ENCODE measurements at regions not wholly inside any gene's neighbourhood (a gene's known extent, or its start where the extent isn't known, plus 50 kb on each side); places are given as distances from the start of the nearest gene placed in this dataset.

DNA sequence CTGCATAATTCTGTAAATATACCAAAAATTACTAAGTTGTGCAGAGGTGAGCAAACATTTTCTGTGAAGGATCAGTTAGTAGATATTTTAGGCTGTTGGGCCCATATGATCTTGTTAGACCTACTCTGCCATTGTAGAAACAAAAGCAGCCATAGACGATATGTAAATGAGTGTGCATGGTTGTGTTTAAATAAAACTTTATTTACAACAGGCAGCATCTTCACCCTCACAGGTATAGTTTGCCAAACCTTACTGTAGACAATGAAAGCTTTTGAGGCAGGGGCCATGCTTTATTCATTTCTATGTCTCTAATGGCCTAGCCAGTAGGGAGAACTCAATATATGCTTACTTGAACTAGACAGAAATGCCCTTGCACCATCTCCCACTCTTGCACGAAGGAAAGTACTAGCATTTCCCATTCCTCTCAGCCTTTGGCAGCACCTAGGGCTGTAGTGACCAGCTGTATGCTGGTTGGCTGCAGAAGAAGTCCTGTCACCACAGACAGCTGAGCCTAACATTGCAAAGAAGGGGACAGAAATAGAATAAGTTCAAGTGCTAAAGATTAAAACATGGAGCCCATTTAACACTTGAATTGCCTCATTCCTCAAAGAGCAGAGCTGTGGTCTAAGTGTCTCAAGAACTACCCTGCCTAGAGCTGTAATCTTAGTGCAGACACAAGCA is 305.1 kb upstream of the MGAT5 start:
- intact Hi-C loops (cut with DNase I), result no loop called here
- H3K27ac ChIP-seq, result no peak overlapping the region
- ATAC-seq (no peak), DNase-seq (no peak)
- TF ChIP-seq POLR2A (IDR thresholded peaks at IDR 0.05) (no peak), CTCF (IDR thresholded peaks at IDR 0.05) (no peak)
- WGBS, 2 donors, result 11 to 52% methylated on average over 2 of the region's 2 CpGs
- H3K36me3 ChIP-seq (replicated peaks in 1 of 2; ENCODE audit: insufficient read depth in 1 of 2, low read depth in 2 of 2), result no peaks in the 10 kb centered on the region
- no peaks in the 10 kb centered on the region for H3K9me3 ChIP-seq
- H3K4me3 ChIP-seq, result no peak overlapping the region
- H3K4me1 ChIP-seq, result no peaks in the 10 kb centered on the region
- H3K27me3 ChIP-seq, result peaks cover 0 to under 1% of the 10 kb centered on the region in 2 donors

GRCh38 chr2:133949595-133949994 is 304.3 kb upstream of the MGAT5 start:
- Histone ChIP-seq H3K4me3 (no peak overlapping the region), H3K27me3 (peaks cover 0 to 3% of the 10 kb centered on the region in 2 donors), H3K9me3 (no peaks in the 10 kb centered on the region), H3K36me3 (replicated peaks in 1 of 2; ENCODE audit: insufficient read depth in 1 of 2, low read depth in 2 of 2) (no peaks in the 10 kb centered on the region), H3K4me1 (no peaks in the 10 kb centered on the region), H3K27ac (no peak overlapping the region)
- intact Hi-C loops (cut with DNase I), result no loop called here
- no peak for TF ChIP-seq POLR2A (IDR thresholded peaks at IDR 0.05)
- no peak for TF ChIP-seq CTCF (IDR thresholded peaks at IDR 0.05)
- WGBS, 2 donors, result 60 to 63% methylated on average over 3 of the region's 3 CpGs
- DNase-seq (no peak), ATAC-seq (no peak)

DNA sequence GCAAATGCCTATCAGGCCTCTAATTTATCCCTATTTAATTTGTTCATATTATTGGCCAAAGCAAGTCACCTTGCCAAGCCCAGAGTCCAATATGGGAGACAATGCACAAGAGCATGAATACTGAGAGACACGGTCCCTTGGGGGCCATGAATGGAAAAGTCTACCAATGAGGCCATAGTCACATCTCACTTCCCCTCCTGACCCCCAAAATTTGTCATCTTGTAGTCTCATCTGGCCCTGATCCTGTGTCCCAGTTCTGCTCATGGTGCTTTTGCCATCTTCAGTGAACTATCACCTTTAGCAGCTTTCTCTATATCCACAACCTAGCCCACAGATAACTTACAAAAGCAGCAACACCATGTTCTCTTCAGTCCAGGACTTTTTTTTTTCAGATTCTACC is 302.7 kb upstream of the MGAT5 start:
- Histone ChIP-seq H3K36me3 (replicated peaks in 1 of 2; ENCODE audit: insufficient read depth in 1 of 2, low read depth in 2 of 2) (no peaks in the 10 kb centered on the region), H3K4me1 (no peaks in the 10 kb centered on the region), H3K27ac (no peak overlapping the region), H3K27me3 (peaks cover 0 to 3% of the 10 kb centered on the region in 2 donors), H3K4me3 (no peak overlapping the region), H3K9me3 (no peaks in the 10 kb centered on the region)
- DNase-seq (no peak), ATAC-seq (no peak)
- 92 to 93% methylated on average over 1 of the region's 1 CpG for WGBS, 2 donors
- TF ChIP-seq CTCF (IDR thresholded peaks at IDR 0.05), result no peak
- no peak for TF ChIP-seq POLR2A (IDR thresholded peaks at IDR 0.05)
- intact Hi-C loops (cut with DNase I), result no loop called here

DNA sequence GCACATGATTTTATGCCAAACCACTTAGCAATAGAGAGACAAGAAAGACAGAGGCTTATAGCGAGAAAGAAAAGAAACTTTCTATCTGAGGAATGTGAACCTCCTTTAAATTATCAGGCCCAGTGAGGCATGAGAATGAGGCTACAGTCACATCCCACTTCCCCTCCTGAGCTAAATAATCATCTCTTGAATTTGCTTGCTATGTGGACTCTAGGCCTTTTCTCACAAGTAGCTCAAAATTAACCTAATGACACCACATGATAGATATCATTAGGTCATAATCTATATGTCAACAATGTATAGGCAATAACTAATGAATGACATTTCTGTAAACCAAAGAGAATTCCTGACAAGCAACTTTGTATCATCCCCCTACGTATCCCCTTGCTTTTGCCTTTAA is 301.5 kb upstream of the MGAT5 start:
- H3K4me1 ChIP-seq, result no peaks in the 10 kb centered on the region
- no peak overlapping the region for H3K4me3 ChIP-seq
- ATAC-seq (no peak), DNase-seq (no peak)
- H3K36me3 ChIP-seq (replicated peaks in 1 of 2; ENCODE audit: insufficient read depth in 1 of 2, low read depth in 2 of 2), result no peaks in the 10 kb centered on the region
- intact Hi-C loops (cut with DNase I), result no loop called here
- no peak for TF ChIP-seq POLR2A (IDR thresholded peaks at IDR 0.05)
- no peaks in the 10 kb centered on the region for H3K9me3 ChIP-seq
- no peak overlapping the region for H3K27ac ChIP-seq
- H3K27me3 ChIP-seq, result peaks cover 0 to 3% of the 10 kb centered on the region in 2 donors
- WGBS, 2 donors, result 60 to 87% methylated on average over 2 of the region's 2 CpGs

DNA sequence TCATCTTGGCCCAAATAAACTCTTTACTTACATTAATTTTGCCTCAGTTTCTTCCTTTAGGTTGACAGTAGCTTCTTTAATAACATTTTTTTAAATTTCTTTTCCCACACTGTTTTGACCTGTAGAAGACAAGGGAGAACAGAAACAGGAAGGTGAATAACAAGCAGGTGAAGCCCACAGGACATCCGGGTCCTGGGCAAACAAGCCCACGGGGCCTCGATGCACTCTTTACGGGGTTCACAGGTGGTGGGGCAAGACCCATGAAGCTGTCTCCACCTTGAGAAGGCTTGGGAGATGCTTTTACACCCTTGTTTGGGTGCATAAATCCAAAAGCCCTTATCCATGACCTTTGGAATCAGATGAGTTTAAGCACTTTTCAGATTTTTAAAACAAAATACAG is 301.0 kb upstream of the MGAT5 start:
- TF ChIP-seq CTCF (IDR thresholded peaks at IDR 0.05) (no peak), POLR2A (IDR thresholded peaks at IDR 0.05) (no peak)
- DNase-seq, result no peak
- 78 to 91% methylated on average over 4 of the region's 4 CpGs for WGBS, 2 donors
- peaks cover 0 to 3% of the 10 kb centered on the region in 2 donors for H3K27me3 ChIP-seq
- no peak overlapping the region for H3K4me3 ChIP-seq
- intact Hi-C loops (cut with DNase I), result no loop called here
- no peak for ATAC-seq
- no peaks in the 10 kb centered on the region for H3K36me3 ChIP-seq (replicated peaks in 1 of 2; ENCODE audit: insufficient read depth in 1 of 2, low read depth in 2 of 2)
- H3K27ac ChIP-seq, result no peak overlapping the region
- no peaks in the 10 kb centered on the region for H3K4me1 ChIP-seq
- no peaks in the 10 kb centered on the region for H3K9me3 ChIP-seq
